T1000 (cell line): ENCODE measurements at regions not wholly inside any gene's neighbourhood (a gene's known extent, or its start where the extent isn't known, plus 50 kb on each side); places are given as distances from the start of the nearest gene placed in this dataset.

Experiments used
- DNase-seq: peaks from one replicate; lab custom pipeline; 2025; ENCODE audit warnings: mixed read lengths; lab: John Stamatoyannopoulos, UW

GRCh38 chr22:49260681-49261580 lies 566.7 kb downstream of the BRD1 start:
- DNase-seq, result no peak

- DNase-seq, result no peak
These were observed 567.6 kb downstream of the BRD1 start for GRCh38 chr22:49259839-49260615.

GRCh38 chr22:49258107-49259010 lies 569.3 kb downstream of the BRD1 start:
- DNase-seq, result no peak

- no peak for DNase-seq
These were observed 570.1 kb downstream of the BRD1 start for GRCh38 chr22:49257551-49257961.

GRCh38 chr22:49255741-49256318 lies 571.8 kb downstream of the BRD1 start:
- DNase-seq, result no peak

GRCh38 chr22:49255154-49255553 lies 572.5 kb downstream of the BRD1 start:
- DNase-seq, result no peak

GRCh38 chr22:49253656-49254055 lies 574.0 kb downstream of the BRD1 start:
- DNase-seq, result no peak

GRCh38 chr22:49251371-49251770 lies 576.3 kb downstream of the BRD1 start:
- DNase-seq, result no peak

- DNase-seq, result no peak
These were observed 580.3 kb downstream of the BRD1 start for GRCh38 chr22:49247194-49247924.

GRCh38 chr22:49244466-49245420 lies 582.9 kb downstream of the BRD1 start:
- no peak for DNase-seq

GRCh38 chr22:49243965-49244364 lies 583.7 kb downstream of the BRD1 start:
- DNase-seq, result no peak

GRCh38 chr22:49243335-49243734 lies 584.3 kb downstream of the BRD1 start:
- no peak for DNase-seq

GRCh38 chr22:49242480-49242879 lies 585.2 kb downstream of the BRD1 start:
- no peak for DNase-seq

- no peak for DNase-seq
These were observed 586.4 kb downstream of the BRD1 start for GRCh38 chr22:49241174-49241851.

GRCh38 chr22:49240472-49240871 lies 587.2 kb downstream of the BRD1 start:
- no peak for DNase-seq

- no peak for DNase-seq
These were observed 587.7 kb downstream of the BRD1 start for GRCh38 chr22:49240016-49240380.

- DNase-seq, result no peak
These were observed 588.2 kb downstream of the BRD1 start for GRCh38 chr22:49239264-49240015.
